ENCODE measurements at regions not wholly inside any gene's neighbourhood (a gene's known extent, or its start where the extent isn't known, plus 50 kb on each side); places are given as distances from the start of the nearest gene placed in this dataset.

- DNase-seq: no peak
- TF ChIP-seq GATA1 (IDR thresholded peaks at IDR 0.05; ENCODE audit: low read depth, low read length): no peak
- no peak for TF ChIP-seq POLR2A (IDR thresholded peaks at IDR 0.05; ENCODE audit: low read length)
Measured at GRCh38 chr12:73352826-73353225, 1080.7 kb downstream of the TRHDE start.

GRCh38 chr12:73361156-73361863 is 1089.1 kb downstream of the TRHDE start:
- DNase-seq: no peak
- TF ChIP-seq GATA1 (IDR thresholded peaks at IDR 0.05; ENCODE audit: low read depth, low read length): no peak
- TF ChIP-seq POLR2A (IDR thresholded peaks at IDR 0.05; ENCODE audit: low read length): no peak

GRCh38 chr12:73361864-73362230 is 1089.7 kb downstream of the TRHDE start:
- TF ChIP-seq POLR2A (IDR thresholded peaks at IDR 0.05; ENCODE audit: low read length) (no peak), GATA1 (IDR thresholded peaks at IDR 0.05; ENCODE audit: low read depth, low read length) (no peak)

GRCh38 chr12:73362666-73363065 is 1090.5 kb downstream of the TRHDE start:
- DNase-seq: no peak
- TF ChIP-seq GATA1 (IDR thresholded peaks at IDR 0.05; ENCODE audit: low read depth, low read length) (no peak), POLR2A (IDR thresholded peaks at IDR 0.05; ENCODE audit: low read length) (no peak)

More at GRCh38 chr12:73361864-73362230, 1089.7 kb downstream of the TRHDE start:
- no peak for DNase-seq

- no peak for DNase-seq
- TF ChIP-seq GATA1 (IDR thresholded peaks at IDR 0.05; ENCODE audit: low read depth, low read length) (no peak), POLR2A (IDR thresholded peaks at IDR 0.05; ENCODE audit: low read length) (no peak)
Measured at GRCh38 chr12:73372856-73373255, 1100.7 kb downstream of the TRHDE start.

- DNase-seq: no peak
- TF ChIP-seq POLR2A (IDR thresholded peaks at IDR 0.05; ENCODE audit: low read length) (no peak), GATA1 (IDR thresholded peaks at IDR 0.05; ENCODE audit: low read depth, low read length) (no peak)
Measured at GRCh38 chr12:73374360-73374759, 1102.2 kb downstream of the TRHDE start.

GRCh38 chr12:73383584-73384222 is 1111.5 kb downstream of the TRHDE start:
- TF ChIP-seq GATA1 (IDR thresholded peaks at IDR 0.05; ENCODE audit: low read depth, low read length) (no peak), POLR2A (IDR thresholded peaks at IDR 0.05; ENCODE audit: low read length) (no peak)
- DNase-seq: no peak

GRCh38 chr12:73384592-73384991 is 1112.4 kb downstream of the TRHDE start:
- TF ChIP-seq GATA1 (IDR thresholded peaks at IDR 0.05; ENCODE audit: low read depth, low read length) (no peak), POLR2A (IDR thresholded peaks at IDR 0.05; ENCODE audit: low read length) (no peak)
- DNase-seq: no peak

- no peak for TF ChIP-seq GATA1 (IDR thresholded peaks at IDR 0.05; ENCODE audit: low read depth, low read length)
- no peak for TF ChIP-seq POLR2A (IDR thresholded peaks at IDR 0.05; ENCODE audit: low read length)
- no peak for DNase-seq
Measured at GRCh38 chr12:73390261-73390660, 1118.1 kb downstream of the TRHDE start.

GRCh38 chr12:73413051-73413450 is 1124.6 kb upstream of the ATXN7L3B start:
- no peak for TF ChIP-seq POLR2A (IDR thresholded peaks at IDR 0.05; ENCODE audit: low read length)
- TF ChIP-seq GATA1 (IDR thresholded peaks at IDR 0.05; ENCODE audit: low read depth, low read length): no peak
- no peak for DNase-seq

GRCh38 chr12:73413974-73414373 is 1123.7 kb upstream of the ATXN7L3B start:
- no peak for DNase-seq
- TF ChIP-seq GATA1 (IDR thresholded peaks at IDR 0.05; ENCODE audit: low read depth, low read length) (no peak), POLR2A (IDR thresholded peaks at IDR 0.05; ENCODE audit: low read length) (no peak)

GRCh38 chr12:73414926-73415325 is 1122.7 kb upstream of the ATXN7L3B start:
- DNase-seq: no peak
- no peak for TF ChIP-seq GATA1 (IDR thresholded peaks at IDR 0.05; ENCODE audit: low read depth, low read length)
- TF ChIP-seq POLR2A (IDR thresholded peaks at IDR 0.05; ENCODE audit: low read length): no peak

GRCh38 chr12:73418541-73418940 is 1119.1 kb upstream of the ATXN7L3B start:
- DNase-seq: no peak
- TF ChIP-seq POLR2A (IDR thresholded peaks at IDR 0.05; ENCODE audit: low read length) (no peak), GATA1 (IDR thresholded peaks at IDR 0.05; ENCODE audit: low read depth, low read length) (no peak)

GRCh38 chr12:73421832-73422231 is 1115.8 kb upstream of the ATXN7L3B start:
- DNase-seq: no peak
- TF ChIP-seq POLR2A (IDR thresholded peaks at IDR 0.05; ENCODE audit: low read length): no peak

- TF ChIP-seq GATA1 (IDR thresholded peaks at IDR 0.05; ENCODE audit: low read depth, low read length) (no peak), POLR2A (IDR thresholded peaks at IDR 0.05; ENCODE audit: low read length) (no peak)
- DNase-seq: no peak
Measured at GRCh38 chr12:73424484-73424883, 1113.2 kb upstream of the ATXN7L3B start.

Measured in erythroblast (primary cell).